Vagina (tissue), 2 donors: ENCODE measurements at regions not wholly inside any gene's neighbourhood (a gene's known extent, or its start where the extent isn't known, plus 50 kb on each side); places are given as distances from the start of the nearest gene placed in this dataset.

Experiments
- POLR2A ChIP-seq, 2 donors: fragments of 450-650 bp; IDR thresholded peaks; one replicate each; pipeline ENCODE4 v1.6.1; 2017; ENCODE audit warnings: antibody characterized with exemption in 2 of 2, mild to moderate bottlenecking in 2 of 2, moderate library complexity in 2 of 2
- POLR2AphosphoS5 ChIP-seq, 2 donors: sonication (generic); formaldehyde crosslinking; IDR thresholded peaks; one replicate each; pipeline ENCODE4 v1.9.0; 2017; ENCODE audit warnings: antibody characterized with exemption in 2 of 2, mild to moderate bottlenecking in 2 of 2, low read depth in 1 of 2; ENCODE audit not compliant: insufficient read depth in 1 of 2
- TF ChIP-seq, protein P1 (sequence below), 3 experiments: fragments of 450-650 bp in 2 of 3; fragments of 200-600 bp in 1 of 3; sonication (generic) in 1 of 3; IDR thresholded peaks; one replicate each; pipeline ENCODE4 v1.5.1; 2017 to 2019; ENCODE audit warnings: antibody characterized with exemption in 3 of 3, mild to moderate bottlenecking in 2 of 3, moderate library complexity in 2 of 3

DNA sequence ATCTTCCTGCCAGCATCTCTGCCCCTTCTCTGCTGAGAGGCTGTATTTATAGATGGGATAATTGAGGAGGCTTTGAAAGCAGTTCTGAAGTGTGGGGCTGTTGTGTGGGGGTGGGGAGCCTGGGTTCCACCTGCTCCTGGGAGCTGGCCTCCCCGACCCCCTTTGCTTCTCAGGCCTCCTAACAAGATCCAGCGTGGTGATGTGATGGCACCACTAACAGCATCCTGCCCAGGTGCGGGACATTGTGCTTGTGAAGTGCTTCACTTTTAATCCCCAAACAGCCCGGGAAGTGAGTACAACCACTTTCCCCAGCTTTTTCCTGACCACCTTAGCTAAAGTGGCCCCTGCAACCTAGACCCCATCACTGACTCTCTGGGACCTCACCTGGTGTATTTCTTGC is 95.1 kb upstream of the NRXN3 start:
- TF ChIP-seq POLR2AphosphoS5 (IDR thresholded peaks at IDR 0.05; ENCODE audit: insufficient read depth in 1 of 2, low read depth in 1 of 2) = no peak
- TF ChIP-seq, protein P1, sequence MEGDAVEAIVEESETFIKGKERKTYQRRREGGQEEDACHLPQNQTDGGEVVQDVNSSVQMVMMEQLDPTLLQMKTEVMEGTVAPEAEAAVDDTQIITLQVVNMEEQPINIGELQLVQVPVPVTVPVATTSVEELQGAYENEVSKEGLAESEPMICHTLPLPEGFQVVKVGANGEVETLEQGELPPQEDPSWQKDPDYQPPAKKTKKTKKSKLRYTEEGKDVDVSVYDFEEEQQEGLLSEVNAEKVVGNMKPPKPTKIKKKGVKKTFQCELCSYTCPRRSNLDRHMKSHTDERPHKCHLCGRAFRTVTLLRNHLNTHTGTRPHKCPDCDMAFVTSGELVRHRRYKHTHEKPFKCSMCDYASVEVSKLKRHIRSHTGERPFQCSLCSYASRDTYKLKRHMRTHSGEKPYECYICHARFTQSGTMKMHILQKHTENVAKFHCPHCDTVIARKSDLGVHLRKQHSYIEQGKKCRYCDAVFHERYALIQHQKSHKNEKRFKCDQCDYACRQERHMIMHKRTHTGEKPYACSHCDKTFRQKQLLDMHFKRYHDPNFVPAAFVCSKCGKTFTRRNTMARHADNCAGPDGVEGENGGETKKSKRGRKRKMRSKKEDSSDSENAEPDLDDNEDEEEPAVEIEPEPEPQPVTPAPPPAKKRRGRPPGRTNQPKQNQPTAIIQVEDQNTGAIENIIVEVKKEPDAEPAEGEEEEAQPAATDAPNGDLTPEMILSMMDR (IDR thresholded peaks at IDR 0.05) = no peak
- TF ChIP-seq POLR2A (IDR thresholded peaks at IDR 0.05) = no peak
